ENCODE measurements at regions not wholly inside any gene's neighbourhood (a gene's known extent, or its start where the extent isn't known, plus 50 kb on each side); places are given as distances from the start of the nearest gene placed in this dataset.

GRCh38 chr4:170399581-170400293 lies 310.0 kb upstream of the AADAT start:
- TF ChIP-seq CTCF (IDR thresholded peaks at IDR 0.05) (no peak), POLR2A (IDR thresholded peaks at IDR 0.05) (no peak)

Data from right lobe of liver (tissue), 4 donors.